H1 (cell line): ENCODE measurements at regions not wholly inside any gene's neighbourhood (a gene's known extent, or its start where the extent isn't known, plus 50 kb on each side); places are given as distances from the start of the nearest gene placed in this dataset.
"Not testable (repeated sequence)": the region's sequence is repeated elsewhere in the genome, so short reads cannot be mapped to it uniquely, and the experiment has no call there.

ENCODE experiments used
- CHD2 ChIP-seq: IDR thresholded peaks from 2 replicates; pipeline ENCODE4 v1.6.1; 2012; ENCODE audit warnings: low read length, improper control_type of control experiment
- POLR2A ChIP-seq, 2 experiments: IDR thresholded peaks; 1 replicate in 1 of 2; 2 replicates in 1 of 2; pipeline ENCODE4 v1.6.1; 2011; ENCODE audit warnings: low read depth in 2 of 2, low read length in 2 of 2, mild to moderate bottlenecking in 2 of 2; ENCODE audit errors: control extremely low read depth in 1 of 2
- TF ChIP-seq, protein P1 (sequence below), 3 experiments: IDR thresholded peaks; 1 replicate in 2 of 3; 2 replicates in 1 of 3; pipeline versions ENCODE4 v1.5.1 to v1.6.1; 2011; ENCODE audit warnings: low read length in 3 of 3, mild to moderate bottlenecking in 3 of 3, inconsistent platforms in 2 of 3, low read depth in 1 of 3, moderate library complexity in 1 of 3; ENCODE audit not compliant: insufficient read depth in 1 of 3; ENCODE audit errors: control extremely low read depth in 1 of 3

DNA sequence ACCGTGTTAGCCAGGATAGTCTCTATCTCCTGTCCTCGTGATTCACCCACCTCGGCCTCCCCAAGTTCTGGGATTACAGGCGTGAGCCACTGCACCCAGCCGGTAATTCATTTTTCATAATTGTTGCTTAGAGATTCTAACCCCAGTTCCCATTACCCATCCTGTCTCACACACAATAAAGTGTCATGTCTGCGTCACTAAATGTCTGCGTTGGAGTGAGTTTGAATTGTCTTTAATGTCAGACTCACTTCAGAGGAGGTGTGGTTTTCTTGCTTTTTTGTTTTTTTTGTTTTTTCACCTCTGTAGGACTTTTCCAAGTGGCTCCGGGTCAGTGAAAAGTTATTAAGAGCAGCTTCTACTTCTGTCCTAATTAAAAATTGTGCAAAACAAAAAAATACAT, 304.5 kb downstream of the CNTNAP3B start:
- TF ChIP-seq, protein P1, sequence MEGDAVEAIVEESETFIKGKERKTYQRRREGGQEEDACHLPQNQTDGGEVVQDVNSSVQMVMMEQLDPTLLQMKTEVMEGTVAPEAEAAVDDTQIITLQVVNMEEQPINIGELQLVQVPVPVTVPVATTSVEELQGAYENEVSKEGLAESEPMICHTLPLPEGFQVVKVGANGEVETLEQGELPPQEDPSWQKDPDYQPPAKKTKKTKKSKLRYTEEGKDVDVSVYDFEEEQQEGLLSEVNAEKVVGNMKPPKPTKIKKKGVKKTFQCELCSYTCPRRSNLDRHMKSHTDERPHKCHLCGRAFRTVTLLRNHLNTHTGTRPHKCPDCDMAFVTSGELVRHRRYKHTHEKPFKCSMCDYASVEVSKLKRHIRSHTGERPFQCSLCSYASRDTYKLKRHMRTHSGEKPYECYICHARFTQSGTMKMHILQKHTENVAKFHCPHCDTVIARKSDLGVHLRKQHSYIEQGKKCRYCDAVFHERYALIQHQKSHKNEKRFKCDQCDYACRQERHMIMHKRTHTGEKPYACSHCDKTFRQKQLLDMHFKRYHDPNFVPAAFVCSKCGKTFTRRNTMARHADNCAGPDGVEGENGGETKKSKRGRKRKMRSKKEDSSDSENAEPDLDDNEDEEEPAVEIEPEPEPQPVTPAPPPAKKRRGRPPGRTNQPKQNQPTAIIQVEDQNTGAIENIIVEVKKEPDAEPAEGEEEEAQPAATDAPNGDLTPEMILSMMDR (IDR thresholded peaks at IDR 0.05; ENCODE audit: control extremely low read depth in 1 of 3, insufficient read depth in 1 of 3, low read depth in 1 of 3, low read length in 3 of 3), result not testable (repeated sequence)
- not testable (repeated sequence) for TF ChIP-seq POLR2A (IDR thresholded peaks at IDR 0.05; ENCODE audit: control extremely low read depth in 1 of 2, low read depth in 2 of 2, low read length in 2 of 2); CHD2
